B cell (primary cell): ENCODE measurements at regions not wholly inside any gene's neighbourhood (a gene's known extent, or its start where the extent isn't known, plus 50 kb on each side); places are given as distances from the start of the nearest gene placed in this dataset.

Experiments used
- ATAC-seq: fragments of 200-7000 bp; cut with Tn5 transposase; one replicate; pipeline ENCODE4 v1.10.0; 2021; ENCODE audit warnings: low read depth, mild to moderate bottlenecking, moderate number of reproducible peaks, moderate library complexity
- CTCF ChIA-PET: fragments of 350-600 bp; sonication (Branson Sonifier 250); formaldehyde crosslinking; loops from one replicate; lab custom pipeline; 2021; ENCODE audit warnings: antibody characterized with exemption, inconsistent platforms; lab: Charles Lee
- POLR2A ChIA-PET: fragments of 350-600 bp; sonication (Branson Sonifier 250); formaldehyde crosslinking; loops from one replicate; lab custom pipeline; 2021; ENCODE audit warnings: antibody characterized with exemption; lab: Charles Lee
- DNase-seq: peaks from one replicate; pipeline ENCODE4 v3.0.0; 2013
- H2AFZ ChIP-seq: 2 replicates; pipeline ENCODE4 v1.6.1; 2012; ENCODE audit warnings: mild to moderate bottlenecking, low read depth, low read length; ENCODE audit not compliant: insufficient read depth, poor library complexity, severe bottlenecking
- H3K27ac ChIP-seq, 2 donors: 1 replicate in 1 of 2; 2 replicates in 1 of 2; pipeline ENCODE4 v1.5.1; 2012 to 2013; ENCODE audit warnings: low read length in 2 of 2, mild to moderate bottlenecking in 2 of 2, moderate library complexity in 1 of 2
- H3K27me3 ChIP-seq, 4 experiments: fragments of 200-600 bp in 1 of 4; sonication (generic) in 1 of 4; replicated peaks in 1 of 4; 1 replicate in 2 of 4; 2 replicates in 2 of 4; pipeline versions ENCODE4 v1.6.1 to v1.7.0; 2013 to 2016; ENCODE audit warnings: low read length in 3 of 4, mild to moderate bottlenecking in 2 of 4, mixed read lengths in 1 of 4, moderate library complexity in 1 of 4; ENCODE audit not compliant: insufficient read depth in 4 of 4, control insufficient read depth in 3 of 4; ENCODE audit errors: control extremely low read depth in 1 of 4
- H3K36me3 ChIP-seq, 2 experiments: replicated peaks in 1 of 2; 1 replicate in 1 of 2; 2 replicates in 1 of 2; pipeline versions ENCODE4 v1.6.1 to v1.7.1; 2013; ENCODE audit warnings: low read length in 1 of 2; ENCODE audit not compliant: insufficient read depth in 2 of 2, control insufficient read depth in 1 of 2; ENCODE audit errors: control extremely low read depth in 1 of 2, extremely low read depth in 1 of 2
- H3K4me1 ChIP-seq, 2 donors: fragments of 200-600 bp in 1 of 2; sonication (generic) in 1 of 2; 1 replicate in 1 of 2; 2 replicates in 1 of 2; pipeline versions ENCODE4 v1.5.1 to v1.6.1; 2013 to 2017; ENCODE audit warnings: low read length in 2 of 2; ENCODE audit not compliant: control insufficient read depth in 2 of 2, insufficient read depth in 2 of 2
- H3K4me2 ChIP-seq: replicated peaks from 2 replicates; pipeline ENCODE3; 2012; ENCODE audit warnings: mild to moderate bottlenecking, low read depth, low read length; ENCODE audit not compliant: poor library complexity, severe bottlenecking
- H3K4me3 ChIP-seq, 5 experiments: fragments of 200-600 bp in 1 of 5; sonication (generic) in 1 of 5; 1 replicate in 3 of 5; 2 replicates in 2 of 5; pipeline versions ENCODE4 v1.5.1 to v1.7.0; 2011 to 2016; ENCODE audit warnings: low read length in 4 of 5, mild to moderate bottlenecking in 4 of 5, low read depth in 2 of 5, control low read depth in 1 of 5, moderate library complexity in 1 of 5; ENCODE audit not compliant: insufficient read depth in 1 of 5; ENCODE audit errors: control extremely low read depth in 1 of 5, extremely low read depth in 1 of 5
- H3K79me2 ChIP-seq: fragments of 200-600 bp; sonication (generic); one replicate; pipeline ENCODE4 v1.6.0; 2016; ENCODE audit warnings: low read length; ENCODE audit not compliant: control insufficient read depth, insufficient read depth
- H3K9ac ChIP-seq: fragments of 200-600 bp; sonication (generic); 2 replicates; pipeline ENCODE4 v1.6.1; 2017; ENCODE audit warnings: mild to moderate bottlenecking, low read length, moderate library complexity
- H3K9me3 ChIP-seq, 3 donors: one replicate each; pipeline versions ENCODE4 v1.6.1 to v1.7.1; 2013; ENCODE audit warnings: low read length in 2 of 3; ENCODE audit not compliant: control insufficient read depth in 2 of 3, insufficient read depth in 1 of 3; ENCODE audit errors: control extremely low read depth in 1 of 3
- H4K20me1 ChIP-seq: 2 replicates; pipeline ENCODE4 v1.6.0; 2012; ENCODE audit warnings: mild to moderate bottlenecking, low read length; ENCODE audit not compliant: insufficient read depth, control insufficient read depth, poor library complexity, severe bottlenecking
- H3K27ac Mint-ChIP-seq: one replicate; pipeline ENCODE4 v1.8.0; 2021; ENCODE audit warnings: mixed read lengths
- H3K27me3 Mint-ChIP-seq: one replicate; pipeline ENCODE4 v1.8.0; 2021; ENCODE audit warnings: mixed read lengths
- H3K4me1 Mint-ChIP-seq: one replicate; pipeline ENCODE4 v1.8.0; 2021; ENCODE audit warnings: mixed read lengths
- H3K4me3 Mint-ChIP-seq: one replicate; pipeline ENCODE4 v1.8.0; 2021; ENCODE audit warnings: mixed read lengths
- H3K9me3 Mint-ChIP-seq: one replicate; pipeline ENCODE4 v1.8.0; 2022; ENCODE audit warnings: mixed read lengths; ENCODE audit not compliant: insufficient read depth
- CTCF ChIP-seq: fragments of 200-600 bp; IDR thresholded peaks from one replicate; pipeline ENCODE4 v1.8.0; 2022; ENCODE audit warnings: antibody characterized with exemption, mild to moderate bottlenecking
- EZH2 ChIP-seq: IDR thresholded peaks from 2 replicates; pipeline ENCODE4 v1.6.1; 2012; ENCODE audit warnings: borderline replicate concordance, low read depth, mild to moderate bottlenecking, moderate library complexity, low read length; ENCODE audit not compliant: insufficient read depth, poor library complexity, severe bottlenecking
- WGBS: methylation state at CpG from one replicate; pipeline ENCODE4 v1.1.5; 2013; ENCODE audit warnings: missing lambda C conversion rate; ENCODE audit not compliant: insufficient coverage; 5-methylcytosine and 5-hydroxymethylcytosine counted together
- intact Hi-C: fragments of 100-400 bp; cut with micrococcal nuclease; formaldehyde crosslinking; loops from one replicate; pipeline ENCODE4 v1.10.0; 2022

GRCh38 chrX:39302838-39303237 is 501.6 kb downstream of the MID1IP1 start:
- Histone ChIP-seq H3K4me2 (no peak overlapping the region), H3K9me3 (peaks cover 0 to 8% (median 7%) of the 10 kb centered on the region in 3 donors), H3K36me3 (no peaks in the 10 kb centered on the region), H3K27me3 (no peaks in the 10 kb centered on the region), H3K9ac (no peak overlapping the region), H3K4me3 (no peak overlapping the region), H4K20me1 (no peaks in the 10 kb centered on the region), H2AFZ (no peak overlapping the region), H3K27ac (no peak overlapping the region), H3K79me2 (peaks cover 9% of the 10 kb centered on the region), H3K4me1 (peaks cover 14 to 21% of the 10 kb centered on the region in 2 donors)
- no CpG with 5 or more reads among the region's 1 CpG for WGBS
- ATAC-seq (no peak), DNase-seq (no peak)
- Mint-ChIP-seq H3K9me3 (no peaks in the 10 kb centered on the region), H3K27ac (no peak overlapping the region), H3K4me1 (peaks cover 26% of the 10 kb centered on the region), H3K27me3 (no peaks in the 10 kb centered on the region), H3K4me3 (no peak overlapping the region)
- intact Hi-C loops = no loop called here
- POLR2A ChIA-PET = no interaction called here
- TF ChIP-seq CTCF = no peak
- no peak for TF ChIP-seq EZH2
- CTCF ChIA-PET = no interaction called here

- no peak overlapping the region for H3K27ac ChIP-seq
- H3K9me3 ChIP-seq = peaks cover 0 to 8% (median 7%) of the 10 kb centered on the region in 3 donors
- no peak overlapping the region for H3K9ac ChIP-seq
- no peak for DNase-seq
- ATAC-seq = no peak
- H3K4me3 Mint-ChIP-seq = no peak overlapping the region
- H3K4me3 ChIP-seq = no peak overlapping the region
- H2AFZ ChIP-seq = no peak overlapping the region
- intact Hi-C loops = no loop called here
- peaks cover 21% of the 10 kb centered on the region for H3K4me1 Mint-ChIP-seq
- no peak overlapping the region for H3K27ac Mint-ChIP-seq
- no peaks in the 10 kb centered on the region for H3K36me3 ChIP-seq
- POLR2A ChIA-PET = no interaction called here
- no peaks in the 10 kb centered on the region for H3K27me3 Mint-ChIP-seq
- CTCF ChIA-PET = no interaction called here
- TF ChIP-seq CTCF = no peak
- TF ChIP-seq EZH2 = no peak
- no peak overlapping the region for H3K4me2 ChIP-seq
- no peaks in the 10 kb centered on the region for H3K9me3 Mint-ChIP-seq
- peaks cover 21 to 26% of the 10 kb centered on the region in 2 donors for H3K4me1 ChIP-seq
- H3K27me3 ChIP-seq = no peaks in the 10 kb centered on the region
- H4K20me1 ChIP-seq = no peaks in the 10 kb centered on the region
- H3K79me2 ChIP-seq = no peaks in the 10 kb centered on the region
- WGBS = no CpG with 5 or more reads among the region's 1 CpG
These were observed 503.5 kb downstream of the MID1IP1 start for GRCh38 chrX:39304746-39305145.
